GM23248 (cell line): ENCODE measurements at regions not wholly inside any gene's neighbourhood (a gene's known extent, or its start where the extent isn't known, plus 50 kb on each side); places are given as distances from the start of the nearest gene placed in this dataset.

ENCODE experiments used
- DNase-seq: peaks from one replicate; pipeline ENCODE4 v3.0.0-alpha.2; 2015
- H2AFZ ChIP-seq: fragments of 200-600 bp; sonication (generic); 2 replicates; pipeline ENCODE4 v1.6.1; 2016; ENCODE audit warnings: antibody characterized with exemption
- H3F3A ChIP-seq: fragments of 200-600 bp; sonication (generic); 2 replicates; pipeline ENCODE4 v1.6.1; 2016; ENCODE audit warnings: mild to moderate bottlenecking, antibody characterized with exemption, mixed run types; ENCODE audit not compliant: insufficient read depth
- H3K27ac ChIP-seq: fragments of 200-600 bp; sonication (generic); 2 replicates; pipeline ENCODE4 v1.5.1; 2016; ENCODE audit warnings: mild to moderate bottlenecking
- H3K27me3 ChIP-seq: fragments of 200-600 bp; sonication (generic); replicated peaks from 2 replicates; pipeline ENCODE4 v1.6.1; 2016; ENCODE audit warnings: mild to moderate bottlenecking; ENCODE audit not compliant: insufficient read depth
- H3K36me3 ChIP-seq: fragments of 200-600 bp; sonication (generic); 2 replicates; pipeline ENCODE4 v1.6.1; 2016; ENCODE audit warnings: low read depth, mild to moderate bottlenecking
- H3K4me1 ChIP-seq: fragments of 200-600 bp; sonication (generic); 2 replicates; pipeline ENCODE4 v1.6.1; 2016; ENCODE audit warnings: mild to moderate bottlenecking; ENCODE audit not compliant: insufficient read depth
- H3K4me2 ChIP-seq: fragments of 200-600 bp; sonication (generic); one replicate; pipeline ENCODE4 v1.6.1; 2016; ENCODE audit warnings: mild to moderate bottlenecking; ENCODE audit not compliant: unreplicated experiment
- H3K4me3 ChIP-seq: fragments of 200-600 bp; sonication (generic); 2 replicates; pipeline ENCODE4 v1.5.1; 2016; ENCODE audit warnings: mild to moderate bottlenecking
- H3K79me2 ChIP-seq: fragments of 200-600 bp; sonication (generic); 2 replicates; pipeline ENCODE4 v1.6.1; 2016; ENCODE audit warnings: mild to moderate bottlenecking; ENCODE audit not compliant: insufficient read depth
- H3K9ac ChIP-seq: fragments of 200-600 bp; sonication (generic); 2 replicates; pipeline ENCODE4 v1.6.1; 2016; ENCODE audit warnings: mild to moderate bottlenecking
- H3K9me2 ChIP-seq: fragments of 200-600 bp; sonication (generic); 2 replicates; pipeline ENCODE4 v1.6.1; 2016; ENCODE audit warnings: mixed run types, mild to moderate bottlenecking, moderate library complexity; ENCODE audit not compliant: insufficient read depth
- H3K9me3 ChIP-seq: fragments of 200-600 bp; sonication (generic); one replicate; pipeline ENCODE4 v1.6.1; 2017; ENCODE audit warnings: low read depth
- H4K20me1 ChIP-seq: fragments of 200-600 bp; sonication (generic); 2 replicates; pipeline ENCODE4 v1.6.0; 2016; ENCODE audit not compliant: insufficient read depth
- EZH2 ChIP-seq: fragments of 200-600 bp; sonication (generic); IDR thresholded peaks from 2 replicates; pipeline ENCODE4 v1.6.1; 2018; ENCODE audit warnings: antibody characterized with exemption, mild to moderate bottlenecking; ENCODE audit not compliant: insufficient read depth, poor library complexity, severe bottlenecking
- EZH2phosphoT487 ChIP-seq: fragments of 200-600 bp; sonication (generic); IDR thresholded peaks from 2 replicates; pipeline ENCODE4 v1.6.1; 2018; ENCODE audit warnings: antibody characterized with exemption, moderate library complexity, mild to moderate bottlenecking, low read depth; ENCODE audit not compliant: insufficient read depth
- WGBS, 2 experiments: methylation state at CpG; one replicate each; pipeline ENCODE4 v1.1.6; 2015 to 2017; ENCODE audit warnings: low lambda C conversion rate in 2 of 2, low coverage in 1 of 2; ENCODE audit errors: missing lambda C conversion rate in 2 of 2; 5-methylcytosine and 5-hydroxymethylcytosine counted together
- in situ Hi-C: fragments of 300-500 bp; cut with MboI; formaldehyde crosslinking; loops from 2 replicates; pipeline ENCODE4 v1.15.0; 2020

DNA sequence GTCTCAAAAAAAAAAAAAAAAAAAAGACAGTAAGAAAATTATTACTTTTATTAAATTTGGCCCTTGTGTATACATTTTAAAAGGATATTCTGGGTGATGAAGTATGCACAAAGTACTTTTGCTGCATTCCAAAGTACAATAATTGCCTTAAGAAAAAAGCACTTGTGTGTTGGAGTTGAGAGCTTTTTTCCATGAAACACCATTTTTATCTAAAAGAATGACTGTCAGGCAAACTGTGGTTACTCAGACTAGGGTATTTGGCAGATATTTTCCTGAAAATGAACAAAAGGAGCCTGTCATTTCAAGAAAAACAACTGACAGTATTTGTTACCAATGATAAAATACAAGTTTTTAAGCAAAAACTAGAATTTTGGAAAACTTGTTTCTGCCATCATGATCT lies 84.3 kb upstream of the PTPN3 start:
- Histone ChIP-seq H3K4me1 (no peaks in the 10 kb centered on the region), H3K9me2 (no peaks in the 10 kb centered on the region), H4K20me1 (no peaks in the 10 kb centered on the region), H3K79me2 (no peaks in the 10 kb centered on the region), H3K9ac (no peak overlapping the region), H2AFZ (no peak overlapping the region), H3K4me2 (no peak overlapping the region), H3K4me3 (no peak overlapping the region), H3K27me3 (peaks cover 10% of the 10 kb centered on the region), H3K36me3 (no peaks in the 10 kb centered on the region), H3K9me3 (no peaks in the 10 kb centered on the region), H3F3A (no peaks in the 10 kb centered on the region), H3K27ac (no peak overlapping the region)
- in situ Hi-C loops: loop anchor here (25.0 kb wide), 1 partner anchor 630 kb away; the partner anchor contains the start of gene C9orf152
- TF ChIP-seq EZH2: no peak
- TF ChIP-seq EZH2phosphoT487: no peak
- no peak for DNase-seq

- Histone ChIP-seq H3F3A (no peaks in the 10 kb centered on the region), H3K9me2 (no peaks in the 10 kb centered on the region), H3K9me3 (no peaks in the 10 kb centered on the region), H3K4me1 (no peaks in the 10 kb centered on the region), H4K20me1 (no peaks in the 10 kb centered on the region), H3K9ac (no peak overlapping the region), H3K4me3 (no peak overlapping the region), H3K4me2 (no peak overlapping the region), H2AFZ (no peak overlapping the region), H3K36me3 (no peaks in the 10 kb centered on the region), H3K27me3 (peaks cover 10% of the 10 kb centered on the region), H3K79me2 (no peaks in the 10 kb centered on the region), H3K27ac (no peak overlapping the region)
- TF ChIP-seq EZH2phosphoT487: no peak
- TF ChIP-seq EZH2: no peak
- DNase-seq: no peak
- WGBS, 2 experiments: 59 to 75% methylated on average over 4 of the region's 4 CpGs
- in situ Hi-C loops: loop anchor here (25.0 kb wide), 1 partner anchor 628 kb away; the partner anchor contains the start of gene C9orf152
These were observed 86.1 kb upstream of the PTPN3 start for GRCh38 chr9:109584205-109584604.

GRCh38 chr9:109585796-109586195 lies 87.7 kb upstream of the PTPN3 start:
- WGBS, 2 experiments: 48 to 58% methylated on average over 7 of the region's 7 CpGs
- no peak overlapping the region for H3K27ac ChIP-seq
- H3K4me3 ChIP-seq: no peak overlapping the region
- H4K20me1 ChIP-seq: no peaks in the 10 kb centered on the region
- TF ChIP-seq EZH2phosphoT487: no peak
- no peak for TF ChIP-seq EZH2
- in situ Hi-C loops: loop anchor here (5.0 to 25.0 kb wide), 2 partner anchors 237 to 627 kb away; partner anchors contain the start of gene C9orf152
- no peaks in the 10 kb centered on the region for H3K9me2 ChIP-seq
- no peak for DNase-seq
- H3F3A ChIP-seq: no peaks in the 10 kb centered on the region
- no peak overlapping the region for H3K9ac ChIP-seq
- no peaks in the 10 kb centered on the region for H3K79me2 ChIP-seq
- no peak overlapping the region for H3K4me2 ChIP-seq
- H2AFZ ChIP-seq: no peak overlapping the region
- no peaks in the 10 kb centered on the region for H3K36me3 ChIP-seq
- H3K9me3 ChIP-seq: no peaks in the 10 kb centered on the region
- H3K27me3 ChIP-seq: peaks cover 15% of the 10 kb centered on the region
- H3K4me1 ChIP-seq: no peaks in the 10 kb centered on the region

- TF ChIP-seq EZH2: no peak
- TF ChIP-seq EZH2phosphoT487: no peak
- Histone ChIP-seq H3F3A (no peaks in the 10 kb centered on the region), H3K36me3 (no peaks in the 10 kb centered on the region), H3K4me1 (no peaks in the 10 kb centered on the region), H3K27me3 (peaks cover 19% of the 10 kb centered on the region), H3K9me3 (no peaks in the 10 kb centered on the region), H3K9me2 (no peaks in the 10 kb centered on the region), H3K79me2 (no peaks in the 10 kb centered on the region), H3K4me3 (no peak overlapping the region), H4K20me1 (no peaks in the 10 kb centered on the region), H3K4me2 (no peak overlapping the region), H3K27ac (no peak overlapping the region), H3K9ac (no peak overlapping the region), H2AFZ (no peak overlapping the region)
- no peak for DNase-seq
- in situ Hi-C loops: loop anchor here (5.0 to 25.0 kb wide), 2 partner anchors 235 to 625 kb away; partner anchors contain the start of gene C9orf152
- WGBS, 2 experiments: 81 to 82% methylated on average over 4 of the region's 4 CpGs
These were observed 88.9 kb upstream of the PTPN3 start for GRCh38 chr9:109586993-109587392.

DNA sequence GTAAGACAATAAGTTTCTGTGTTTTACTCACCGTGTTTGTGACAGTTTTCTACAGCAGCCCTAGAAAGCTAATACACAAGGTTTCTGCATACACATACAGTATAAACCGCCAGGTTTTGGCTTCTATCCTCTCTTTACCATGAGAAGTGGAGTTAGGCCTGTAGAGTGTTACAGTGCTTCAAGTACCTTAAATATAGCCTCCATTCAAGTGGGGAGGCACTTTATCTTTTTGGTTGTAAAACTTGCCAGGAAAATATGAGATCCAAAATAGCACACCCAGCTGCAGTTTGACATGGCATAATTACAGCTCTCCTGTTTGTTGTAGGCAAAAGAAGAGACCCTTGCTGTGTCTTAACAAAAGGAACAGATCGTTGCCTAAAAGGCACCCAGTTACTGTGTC lies 90.3 kb upstream of the PTPN3 start:
- no peak for TF ChIP-seq EZH2phosphoT487
- no peak for TF ChIP-seq EZH2
- WGBS, 2 experiments: 56 to 57% methylated on average over 3 of the region's 3 CpGs
- Histone ChIP-seq H4K20me1 (no peaks in the 10 kb centered on the region), H3K9ac (no peak overlapping the region), H3K9me3 (no peaks in the 10 kb centered on the region), H3K36me3 (no peaks in the 10 kb centered on the region), H3F3A (no peaks in the 10 kb centered on the region), H3K4me2 (no peak overlapping the region), H3K9me2 (no peaks in the 10 kb centered on the region), H2AFZ (no peak overlapping the region), H3K27me3 (peaks cover 30% of the 10 kb centered on the region), H3K4me1 (no peaks in the 10 kb centered on the region), H3K79me2 (no peaks in the 10 kb centered on the region), H3K27ac (no peak overlapping the region), H3K4me3 (no peak overlapping the region)
- in situ Hi-C loops: loop anchor here (5.0 to 25.0 kb wide), 2 partner anchors 234 to 624 kb away; partner anchors contain the start of gene C9orf152
- DNase-seq: no peak
